Activated T-helper 2 cell treated with anti-CD3 and anti-CD28 coated beads, Interferon-gamma antibody, Interleukin-2, Interleukin-4, amounts not matched to agents 10 μg/mL and 5 μg/mL and 100 μg/mL, durations not matched to agents 14 hours and 24 hours and 36 hours (primary cell): ENCODE measurements at regions not wholly inside any gene's neighbourhood (a gene's known extent, or its start where the extent isn't known, plus 50 kb on each side); places are given as distances from the start of the nearest gene placed in this dataset.

Experiments
- DNase-seq: peaks from one replicate; pipeline ENCODE4 v3.0.0; 2021; ENCODE audit warnings: low spot score
- H3K27ac Mint-ChIP-seq: one replicate; pipeline ENCODE4 v1.8.0; 2021; ENCODE audit warnings: mixed read lengths
- H3K27me3 Mint-ChIP-seq: one replicate; pipeline ENCODE4 v1.8.0; 2021; ENCODE audit warnings: low read depth, mixed read lengths
- H3K36me3 Mint-ChIP-seq: one replicate; pipeline ENCODE4 v1.8.0; 2021; ENCODE audit warnings: low read depth, mixed read lengths
- H3K4me1 Mint-ChIP-seq: one replicate; pipeline ENCODE4 v1.8.0; 2021; ENCODE audit warnings: low read depth, mixed read lengths
- H3K4me3 Mint-ChIP-seq: one replicate; pipeline ENCODE4 v1.8.0; 2021; ENCODE audit warnings: low read depth, mild to moderate bottlenecking, moderate library complexity, mixed read lengths
- H3K9me3 Mint-ChIP-seq: one replicate; pipeline ENCODE4 v1.8.0; 2021; ENCODE audit warnings: mixed read lengths
- intact Hi-C: fragments of 100-400 bp; cut with micrococcal nuclease; formaldehyde crosslinking; loops from one replicate; pipeline ENCODE4 v1.15.1; 2023

- Mint-ChIP-seq H3K4me1 (no peaks in the 10 kb centered on the region), H3K36me3 (no peaks in the 10 kb centered on the region), H3K9me3 (peaks cover 45% of the 10 kb centered on the region), H3K4me3 (no peak overlapping the region), H3K27ac (no peak overlapping the region), H3K27me3 (no peaks in the 10 kb centered on the region)
- intact Hi-C loops: no loop called here
- DNase-seq: no peak
Observed at GRCh38 chr9:23254404-23255184, 571.4 kb downstream of the ELAVL2 start.

- H3K9me3 Mint-ChIP-seq: peaks cover 41% of the 10 kb centered on the region
- intact Hi-C loops: no loop called here
- H3K27ac Mint-ChIP-seq: no peak overlapping the region
- no peaks in the 10 kb centered on the region for H3K27me3 Mint-ChIP-seq
- no peak for DNase-seq
- no peaks in the 10 kb centered on the region for H3K36me3 Mint-ChIP-seq
- no peaks in the 10 kb centered on the region for H3K4me1 Mint-ChIP-seq
- no peak overlapping the region for H3K4me3 Mint-ChIP-seq
Observed at GRCh38 chr9:23255346-23255745, 570.7 kb downstream of the ELAVL2 start.

- Mint-ChIP-seq H3K4me3 (no peak overlapping the region), H3K9me3 (peaks cover 31% of the 10 kb centered on the region), H3K36me3 (no peaks in the 10 kb centered on the region), H3K27me3 (no peaks in the 10 kb centered on the region), H3K4me1 (no peaks in the 10 kb centered on the region), H3K27ac (no peak overlapping the region)
- no peak for DNase-seq
- intact Hi-C loops: no loop called here
Observed at GRCh38 chr9:23258569-23258968, 567.5 kb downstream of the ELAVL2 start.

GRCh38 chr9:23278561-23278960 is 547.5 kb downstream of the ELAVL2 start:
- H3K27ac Mint-ChIP-seq: no peak overlapping the region
- intact Hi-C loops: no loop called here

GRCh38 chr9:23287390-23287789 is 538.6 kb downstream of the ELAVL2 start:
- Mint-ChIP-seq H3K9me3 (peaks cover 32% of the 10 kb centered on the region), H3K4me1 (no peaks in the 10 kb centered on the region), H3K36me3 (no peaks in the 10 kb centered on the region), H3K27me3 (no peaks in the 10 kb centered on the region), H3K4me3 (no peak overlapping the region), H3K27ac (no peak overlapping the region)
- intact Hi-C loops: no loop called here
- no peak for DNase-seq

More at GRCh38 chr9:23278561-23278960, 547.5 kb downstream of the ELAVL2 start:
- no peaks in the 10 kb centered on the region for H3K27me3 Mint-ChIP-seq
- H3K36me3 Mint-ChIP-seq: no peaks in the 10 kb centered on the region
- no peaks in the 10 kb centered on the region for H3K4me1 Mint-ChIP-seq
- peaks cover 28% of the 10 kb centered on the region for H3K9me3 Mint-ChIP-seq
- no peak overlapping the region for H3K4me3 Mint-ChIP-seq
- DNase-seq: no peak

- Mint-ChIP-seq H3K9me3 (peaks cover 25% of the 10 kb centered on the region), H3K4me3 (no peak overlapping the region), H3K27ac (no peak overlapping the region), H3K36me3 (no peaks in the 10 kb centered on the region), H3K4me1 (no peaks in the 10 kb centered on the region), H3K27me3 (no peaks in the 10 kb centered on the region)
- no peak for DNase-seq
- intact Hi-C loops: no loop called here
Observed at GRCh38 chr9:23288545-23288944, 537.5 kb downstream of the ELAVL2 start.

- Mint-ChIP-seq H3K27ac (no peak overlapping the region), H3K36me3 (no peaks in the 10 kb centered on the region), H3K4me1 (no peaks in the 10 kb centered on the region), H3K9me3 (peaks cover 33% of the 10 kb centered on the region), H3K27me3 (no peaks in the 10 kb centered on the region), H3K4me3 (no peak overlapping the region)
- intact Hi-C loops: no loop called here
- no peak for DNase-seq
Observed at GRCh38 chr9:23290973-23291372, 535.1 kb downstream of the ELAVL2 start.

GRCh38 chr9:23302281-23302680 is 523.8 kb downstream of the ELAVL2 start:
- H3K27ac Mint-ChIP-seq: no peak overlapping the region
- H3K4me1 Mint-ChIP-seq: no peaks in the 10 kb centered on the region
- intact Hi-C loops: no loop called here
- DNase-seq: no peak
- H3K36me3 Mint-ChIP-seq: no peaks in the 10 kb centered on the region
- H3K27me3 Mint-ChIP-seq: no peaks in the 10 kb centered on the region
- no peak overlapping the region for H3K4me3 Mint-ChIP-seq
- H3K9me3 Mint-ChIP-seq: peaks cover 44% of the 10 kb centered on the region

GRCh38 chr9:23306731-23307130 is 519.3 kb downstream of the ELAVL2 start:
- Mint-ChIP-seq H3K27me3 (no peaks in the 10 kb centered on the region), H3K4me1 (no peaks in the 10 kb centered on the region), H3K27ac (no peak overlapping the region), H3K36me3 (no peaks in the 10 kb centered on the region), H3K4me3 (no peak overlapping the region), H3K9me3 (peaks cover 40% of the 10 kb centered on the region)
- no peak for DNase-seq
- intact Hi-C loops: no loop called here

- no peak for DNase-seq
- no peaks in the 10 kb centered on the region for H3K4me1 Mint-ChIP-seq
- intact Hi-C loops: no loop called here
- no peak overlapping the region for H3K27ac Mint-ChIP-seq
- H3K27me3 Mint-ChIP-seq: no peaks in the 10 kb centered on the region
- H3K36me3 Mint-ChIP-seq: no peaks in the 10 kb centered on the region
- no peak overlapping the region for H3K4me3 Mint-ChIP-seq
- H3K9me3 Mint-ChIP-seq: peaks cover 40% of the 10 kb centered on the region
Observed at GRCh38 chr9:23307731-23308513, 518.1 kb downstream of the ELAVL2 start.

GRCh38 chr9:23309800-23310199 is 516.2 kb downstream of the ELAVL2 start:
- Mint-ChIP-seq H3K27ac (no peak overlapping the region), H3K9me3 (peaks cover 33% of the 10 kb centered on the region), H3K4me1 (no peaks in the 10 kb centered on the region), H3K4me3 (no peak overlapping the region), H3K36me3 (no peaks in the 10 kb centered on the region), H3K27me3 (no peaks in the 10 kb centered on the region)
- DNase-seq: no peak
- intact Hi-C loops: no loop called here

- intact Hi-C loops: no loop called here
- DNase-seq: no peak
- Mint-ChIP-seq H3K36me3 (no peaks in the 10 kb centered on the region), H3K27ac (no peak overlapping the region), H3K9me3 (peaks cover 18% of the 10 kb centered on the region), H3K4me3 (no peak overlapping the region), H3K27me3 (no peaks in the 10 kb centered on the region), H3K4me1 (no peaks in the 10 kb centered on the region)
Observed at GRCh38 chr9:23314247-23314646, 511.8 kb downstream of the ELAVL2 start.

GRCh38 chr9:23319092-23319491 is 506.9 kb downstream of the ELAVL2 start:
- Mint-ChIP-seq H3K36me3 (no peaks in the 10 kb centered on the region), H3K9me3 (peaks cover 13% of the 10 kb centered on the region), H3K27ac (no peak overlapping the region), H3K27me3 (no peaks in the 10 kb centered on the region), H3K4me3 (no peak overlapping the region), H3K4me1 (no peaks in the 10 kb centered on the region)
- intact Hi-C loops: no loop called here
- DNase-seq: no peak
